GM19043 (cell line): ENCODE measurements at regions not wholly inside any gene's neighbourhood (a gene's known extent, or its start where the extent isn't known, plus 50 kb on each side); places are given as distances from the start of the nearest gene placed in this dataset.

ENCODE experiments used
- ATAC-seq: cut with Tn5 transposase; IDR thresholded peaks from one replicate; pipeline ENCODE4 v1.9.1; 2021; ENCODE audit warnings: low read depth; ENCODE audit not compliant: unreplicated experiment

DNA sequence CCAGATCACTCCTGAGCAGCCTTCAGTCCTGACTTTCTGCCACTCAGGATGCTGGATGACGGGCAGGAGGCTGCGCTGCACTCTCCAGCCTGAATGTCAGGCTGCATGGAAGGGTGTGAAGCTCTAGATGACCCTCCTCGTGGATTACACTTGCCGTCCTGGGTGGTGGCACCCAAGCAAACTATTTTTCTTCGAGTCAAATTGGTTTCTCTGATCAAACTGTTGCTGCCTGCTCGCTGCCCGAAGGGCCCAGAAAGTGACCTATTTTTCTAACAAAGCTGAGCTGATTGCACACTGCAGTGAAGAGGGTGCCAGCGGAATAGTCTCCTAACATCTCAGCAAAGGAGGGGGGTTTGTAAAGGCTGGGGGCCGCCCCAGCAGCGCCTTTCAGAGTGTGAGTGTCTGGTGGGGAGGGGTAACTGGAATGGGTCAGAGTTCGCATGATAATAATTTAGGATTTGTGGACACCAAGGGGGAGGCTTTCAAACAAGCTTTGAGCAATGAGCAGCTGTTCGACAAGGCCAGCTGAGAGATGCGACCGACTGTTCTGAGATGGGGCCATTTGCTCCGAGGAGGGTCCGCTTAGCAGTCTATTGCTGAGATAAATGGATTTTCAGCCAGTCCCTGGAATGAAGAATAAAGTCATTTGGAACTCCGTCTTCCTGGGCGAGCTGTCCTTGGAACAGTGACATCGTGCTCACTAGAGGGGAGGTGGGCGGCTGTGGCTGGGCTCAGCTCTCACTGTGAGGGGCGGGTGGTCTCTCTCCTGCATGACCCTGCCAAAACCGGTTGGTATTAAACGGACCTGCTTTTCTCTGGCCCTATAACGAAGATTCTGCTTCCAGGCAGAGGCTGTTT, 537.6 kb downstream of the BRD1 start:
- no peak for ATAC-seq

DNA sequence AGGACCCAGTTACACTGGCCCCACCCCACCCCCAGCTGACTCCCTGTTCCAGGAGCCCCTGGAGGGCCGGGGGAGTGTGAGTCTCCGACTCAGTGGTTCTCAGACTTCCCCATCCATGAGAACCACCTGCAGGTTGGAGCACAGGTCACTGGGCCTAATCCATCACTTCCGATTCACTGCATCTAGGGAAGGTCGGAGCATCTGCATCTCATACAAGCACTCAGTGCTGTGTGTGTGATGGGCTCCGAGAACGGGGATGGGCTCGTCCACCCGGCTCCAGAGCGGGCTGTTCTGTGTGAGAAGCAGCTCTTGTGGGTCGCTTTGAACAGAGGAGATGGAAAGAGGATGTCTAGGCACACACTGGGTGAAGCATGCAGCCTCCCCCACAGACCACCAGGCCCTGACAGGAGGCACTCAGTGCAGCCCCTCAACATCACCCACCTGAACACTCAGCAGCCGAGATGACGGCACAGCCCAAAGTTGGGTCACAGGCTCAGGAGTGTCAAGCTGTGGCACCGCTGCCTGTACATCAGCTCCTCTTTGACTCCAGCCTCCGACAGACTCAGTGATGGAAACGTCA, 541.4 kb downstream of the BRD1 start:
- no peak for ATAC-seq

DNA sequence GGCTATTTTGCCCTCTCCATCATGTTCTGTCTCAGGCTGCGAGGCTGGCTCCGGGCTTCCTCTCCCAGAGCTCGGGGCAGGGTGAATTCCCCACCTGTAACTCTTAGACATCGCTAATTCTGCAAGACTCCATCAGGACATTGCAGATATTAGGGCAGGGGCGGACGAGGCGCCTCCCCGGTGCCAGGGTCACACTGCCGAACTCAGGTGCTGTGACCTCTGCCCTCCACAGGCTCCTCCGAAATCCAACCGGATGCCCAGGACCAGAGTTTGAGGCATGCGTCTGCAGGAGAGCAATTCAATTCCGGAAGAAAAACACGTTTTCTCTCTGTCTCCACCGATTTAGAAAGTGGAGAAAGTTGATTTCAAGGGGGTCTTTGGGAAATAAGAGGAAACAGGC, 542.7 kb downstream of the BRD1 start:
- ATAC-seq: no peak

DNA sequence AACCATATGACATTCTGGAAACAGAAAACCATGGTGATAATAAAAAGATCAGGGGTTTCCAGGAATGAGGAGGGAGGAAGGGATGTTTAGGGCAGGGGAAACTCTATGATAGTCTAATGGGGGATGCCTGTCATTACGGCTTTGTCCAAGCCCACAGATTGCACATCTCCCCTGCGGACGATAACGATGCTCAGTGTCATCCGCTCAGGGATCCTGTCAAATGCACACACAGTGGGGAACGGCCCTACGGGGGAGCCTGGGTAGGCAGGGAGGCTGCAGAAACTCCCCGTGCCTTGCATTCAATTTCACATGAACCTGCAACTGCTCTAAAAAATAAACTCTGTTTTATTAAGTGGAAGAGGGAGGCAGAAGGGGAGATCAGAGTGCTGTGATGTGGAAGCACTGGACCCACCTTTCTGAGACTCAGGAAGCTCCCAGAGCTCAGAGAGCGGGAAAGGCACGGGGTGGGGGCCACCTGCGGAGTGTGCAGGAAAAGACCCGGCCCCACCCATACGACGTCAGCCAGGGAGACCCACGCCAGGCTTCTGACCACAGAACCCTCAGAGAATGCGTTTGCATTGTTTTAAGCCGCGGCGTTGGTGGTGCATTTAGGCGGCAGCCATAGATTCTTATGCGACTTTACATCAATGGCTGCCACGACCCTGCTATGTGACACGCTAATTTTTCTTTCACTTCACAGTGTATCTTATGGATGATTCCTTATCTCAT, 543.5 kb downstream of the BRD1 start:
- ATAC-seq: no peak

DNA sequence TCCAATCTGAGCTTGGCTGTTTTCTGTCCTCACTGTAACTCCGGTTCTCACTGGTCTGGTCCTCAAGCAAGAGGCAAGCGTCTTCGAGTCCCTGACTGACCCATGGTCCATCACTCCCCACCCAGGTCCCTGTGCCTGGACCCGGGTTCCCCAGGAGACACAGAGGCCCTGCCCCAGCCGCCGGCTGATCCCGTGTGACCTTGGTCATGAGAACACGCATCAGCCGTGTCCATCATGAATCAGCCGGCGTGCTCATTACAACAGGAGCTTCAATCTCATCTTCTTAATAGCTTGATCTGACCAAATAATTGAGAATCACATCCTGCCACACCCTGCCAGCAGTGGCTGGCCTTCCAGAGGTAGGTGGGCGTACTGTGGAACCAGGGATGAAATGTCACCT, 545.1 kb downstream of the BRD1 start:
- ATAC-seq: no peak

DNA sequence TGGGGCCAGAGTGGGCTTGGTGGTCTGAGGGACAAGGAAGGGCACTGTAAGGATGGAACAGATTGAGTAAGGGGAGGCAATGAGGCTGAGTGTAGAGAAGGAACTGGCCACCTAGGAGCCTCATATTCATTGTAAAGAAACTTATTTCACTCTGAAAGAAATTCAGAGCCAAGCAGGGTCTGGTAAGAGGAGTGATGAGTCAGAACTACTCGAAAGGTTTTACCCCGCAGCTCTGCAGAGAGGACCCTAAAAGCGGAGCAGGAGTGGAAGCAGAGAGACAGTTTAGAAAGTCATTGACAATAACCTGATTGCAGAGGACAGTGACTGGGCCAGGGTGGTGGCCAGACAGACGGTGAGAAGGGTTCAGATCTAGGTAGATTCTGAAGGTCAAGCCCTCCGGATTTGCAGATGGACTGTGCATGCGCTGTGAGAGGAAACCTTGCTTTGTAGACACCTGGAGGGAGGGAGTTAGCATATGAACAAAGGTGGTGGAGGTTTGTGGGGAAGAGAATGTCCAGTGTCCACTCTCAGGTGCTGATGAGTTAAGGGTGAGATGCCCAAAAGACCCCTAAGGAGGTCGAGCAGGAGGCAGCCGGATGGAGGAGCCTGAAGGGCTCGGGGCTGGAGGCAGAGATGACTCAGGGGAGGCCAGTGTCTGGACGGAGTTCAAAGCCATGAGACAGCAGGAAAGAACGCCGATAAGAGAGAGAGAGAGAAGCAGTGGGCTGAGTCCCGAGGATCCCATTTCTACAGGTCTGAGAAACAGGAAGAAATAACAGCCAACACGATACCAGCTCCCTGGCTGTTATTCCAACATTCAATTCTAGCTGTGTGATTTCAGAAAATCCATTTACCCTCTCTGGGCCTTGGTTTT, 546.0 kb downstream of the BRD1 start:
- no peak for ATAC-seq

DNA sequence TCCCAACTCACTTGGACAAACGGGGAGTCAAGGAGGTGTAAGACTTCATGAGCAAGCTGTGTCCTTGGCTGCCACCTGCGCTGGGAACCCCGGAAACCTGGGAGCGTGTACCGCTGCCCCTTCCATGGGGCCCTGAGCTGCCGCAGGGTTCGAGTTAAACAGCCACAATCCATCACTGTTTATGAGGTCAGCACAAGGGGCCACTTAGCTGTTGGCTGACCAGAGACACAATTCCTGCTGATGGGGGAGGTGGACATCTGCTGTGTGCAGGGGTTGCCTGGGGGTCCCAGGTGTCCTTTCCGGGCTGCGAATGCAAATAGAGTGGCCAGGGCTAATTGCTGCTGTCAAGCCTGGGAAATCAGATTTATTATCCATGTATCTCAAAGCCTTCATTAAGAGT, 549.3 kb downstream of the BRD1 start:
- ATAC-seq: no peak

DNA sequence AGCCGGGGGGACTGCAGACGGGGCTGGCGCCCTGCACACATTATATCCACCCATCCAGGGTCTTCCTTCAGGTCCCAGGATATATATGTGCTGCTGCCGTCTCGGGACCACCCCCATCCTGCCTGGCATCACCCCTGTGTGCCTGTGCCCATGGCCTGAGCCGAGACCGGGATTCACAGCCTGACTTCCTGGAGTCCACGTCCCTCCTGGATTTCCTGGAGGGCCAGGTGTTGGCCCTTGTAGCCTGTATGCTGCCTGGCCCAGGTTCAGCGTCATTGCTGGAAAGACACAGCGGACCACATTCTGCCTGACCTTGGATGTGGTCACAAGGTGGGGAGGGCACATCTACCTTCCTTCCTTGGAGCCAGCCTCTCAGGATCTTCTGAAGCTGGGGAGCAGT, 551.1 kb downstream of the BRD1 start:
- no peak for ATAC-seq

DNA sequence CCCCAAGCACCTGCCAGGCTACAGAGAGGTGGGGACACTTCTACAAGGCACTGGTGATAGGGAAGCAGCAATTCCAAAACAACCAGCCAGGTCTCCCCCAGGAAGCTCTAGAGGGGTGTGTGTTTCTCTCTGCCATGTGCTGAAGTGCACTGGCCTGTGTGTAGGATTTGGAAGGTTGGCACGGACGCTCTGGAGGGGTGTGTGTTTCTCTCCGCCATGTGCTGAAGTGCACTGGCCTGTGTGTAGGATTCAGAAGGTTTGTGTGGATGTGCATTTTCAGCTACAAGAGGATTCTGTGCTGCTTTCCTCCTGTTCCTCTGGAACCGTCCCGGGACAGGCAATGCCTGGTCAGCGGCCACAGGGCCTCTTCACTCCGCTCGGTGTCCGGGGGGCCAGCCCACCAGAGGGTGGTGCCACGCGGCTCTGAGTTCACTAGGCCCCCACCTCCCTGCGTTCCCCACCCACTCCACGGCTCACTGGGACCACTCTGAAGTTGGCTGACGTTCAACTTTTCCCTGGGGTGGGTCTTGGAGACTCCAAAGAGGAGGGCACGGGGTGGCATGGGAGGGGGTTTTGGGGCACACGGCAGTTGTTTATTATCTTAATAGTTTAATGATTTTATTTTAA, 552.8 kb downstream of the BRD1 start:
- ATAC-seq: no peak

DNA sequence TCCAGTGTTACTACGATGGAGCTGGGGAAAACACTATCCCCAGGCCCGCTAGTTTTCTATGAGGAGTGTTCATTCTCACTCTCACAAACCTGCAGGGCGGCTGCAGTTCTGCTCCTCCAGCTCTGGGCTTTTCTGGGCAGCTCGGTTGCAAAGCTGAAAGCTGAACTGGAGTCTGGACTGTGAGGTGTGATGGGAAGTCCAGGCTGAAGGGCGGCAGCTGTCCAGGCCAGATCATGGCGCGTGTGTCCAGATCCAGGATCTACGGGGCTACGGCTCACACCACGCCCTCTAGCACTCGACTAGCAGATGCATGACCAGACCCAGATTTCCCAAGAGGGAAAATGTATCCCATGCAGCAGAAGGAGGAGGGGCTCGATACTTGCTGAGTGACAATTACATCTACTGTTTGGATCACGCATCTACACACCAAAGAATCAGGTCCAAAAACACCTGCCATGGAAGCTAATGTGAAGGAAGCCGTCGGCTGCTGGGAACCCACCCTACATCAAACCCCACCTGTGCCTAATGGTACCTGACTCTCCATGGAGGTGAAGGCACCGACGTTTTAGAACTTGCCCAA, 555.0 kb downstream of the BRD1 start:
- no peak for ATAC-seq

DNA sequence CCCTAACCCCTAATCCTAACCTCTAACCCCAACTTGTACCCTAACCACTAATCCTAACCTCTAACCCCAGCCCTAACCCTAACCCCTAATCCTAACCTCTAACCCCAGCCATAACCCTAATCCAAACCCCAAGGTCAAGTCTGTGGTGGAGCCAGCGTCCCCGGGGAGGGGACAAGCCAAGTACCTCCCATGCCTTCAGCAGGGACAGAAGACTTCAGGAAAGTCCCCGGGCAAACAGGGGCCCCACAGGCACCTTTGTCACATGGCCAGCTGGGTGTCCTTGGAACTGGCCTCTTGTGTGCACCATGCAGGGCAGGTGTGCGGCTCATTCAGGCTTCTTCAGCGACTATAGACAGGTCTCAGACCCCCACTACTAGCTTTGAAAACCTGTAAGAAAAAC, 555.8 kb downstream of the BRD1 start:
- no peak for ATAC-seq

DNA sequence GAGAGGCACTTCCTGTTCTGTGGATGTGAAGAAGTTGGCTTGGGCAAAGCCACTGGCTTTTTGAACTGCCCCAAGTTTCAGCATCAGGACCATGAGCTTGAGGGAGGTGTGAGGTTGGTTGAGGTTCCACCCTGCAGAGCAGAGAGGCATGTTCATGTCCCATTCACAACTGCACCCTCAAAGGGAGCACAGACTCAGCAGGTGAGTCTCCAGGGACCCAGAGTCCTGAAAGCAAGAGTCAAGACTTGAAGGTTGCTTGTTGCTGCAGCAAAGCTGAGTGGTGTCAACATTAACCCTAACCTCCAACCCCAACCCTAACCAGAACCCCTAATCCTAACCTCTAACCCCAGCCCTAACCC, 556.3 kb downstream of the BRD1 start:
- ATAC-seq: no peak

DNA sequence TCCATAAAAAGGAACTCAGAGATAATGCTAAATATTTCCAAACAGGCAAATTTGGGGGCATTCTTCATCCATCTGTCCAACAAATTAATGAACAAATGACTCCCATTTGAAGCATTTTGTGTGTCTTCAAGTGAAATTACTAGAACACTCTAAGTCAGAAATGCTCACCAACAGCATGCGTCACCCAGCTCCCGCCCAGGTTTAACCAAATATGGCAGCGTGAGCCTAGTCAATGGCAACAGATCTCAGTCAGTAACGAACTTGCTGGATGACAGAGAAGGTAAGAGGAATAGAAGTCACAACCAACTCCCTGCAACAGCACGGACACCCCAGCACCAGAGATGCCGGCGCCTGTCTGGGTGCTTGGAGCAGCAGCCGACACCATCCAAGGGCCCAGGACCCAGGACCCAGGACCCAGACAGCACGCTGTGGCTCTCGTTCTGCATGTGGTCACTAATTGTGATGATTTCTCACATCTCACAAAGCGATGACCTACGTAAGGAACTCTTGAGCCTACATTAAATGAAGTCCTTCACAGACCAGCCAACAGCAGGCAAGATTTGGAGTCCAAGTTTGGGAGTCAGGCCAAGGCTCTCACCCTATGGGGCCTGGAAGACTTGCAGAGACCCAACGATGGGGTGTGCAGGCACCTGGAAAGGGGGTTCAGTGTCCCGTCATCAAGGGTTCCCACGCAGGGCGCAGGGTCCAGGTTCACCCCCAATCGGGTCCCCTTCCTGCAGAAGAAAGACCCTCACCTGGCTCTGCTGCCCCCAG, 556.9 kb downstream of the BRD1 start:
- ATAC-seq: no peak

DNA sequence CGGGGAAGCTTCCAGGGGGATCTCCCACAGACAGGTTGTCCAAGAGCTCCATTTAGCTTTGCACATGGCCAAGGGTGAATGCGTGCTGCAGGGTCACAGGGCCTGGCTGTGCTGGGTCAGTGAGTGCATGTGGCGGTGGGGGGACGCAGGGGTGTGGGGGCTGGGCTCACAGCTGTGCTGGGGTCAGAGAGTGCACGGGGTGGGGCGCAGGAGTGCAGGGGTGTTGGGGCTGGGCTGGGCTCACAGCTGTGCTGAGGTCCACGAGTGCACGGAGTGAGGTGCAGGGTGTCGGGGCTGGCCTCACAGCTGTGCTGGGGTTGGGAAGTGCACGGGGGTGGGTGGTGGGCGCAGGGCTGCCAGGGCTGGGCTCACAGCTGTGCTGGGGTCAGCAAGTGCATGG, 557.7 kb downstream of the BRD1 start:
- no peak for ATAC-seq

DNA sequence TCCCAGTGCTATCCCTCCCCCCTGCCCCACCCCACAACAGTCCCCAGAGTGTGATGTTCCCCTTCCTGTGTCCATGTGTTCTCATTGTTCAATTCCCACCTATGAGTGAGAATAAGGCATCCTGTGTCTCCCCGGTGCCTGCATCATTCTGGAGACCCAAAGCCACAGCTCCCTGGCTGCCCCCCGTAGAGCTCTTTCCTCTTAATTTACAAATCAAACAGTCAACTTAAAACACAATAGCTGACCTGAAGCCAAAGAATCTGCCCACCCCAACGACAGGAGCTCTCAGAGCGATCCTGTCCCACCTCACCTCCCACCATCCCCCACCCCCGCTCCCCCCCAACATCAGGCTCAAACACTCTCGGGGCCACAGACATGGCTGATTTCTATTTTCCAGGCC, 558.3 kb downstream of the BRD1 start:
- ATAC-seq: no peak

DNA sequence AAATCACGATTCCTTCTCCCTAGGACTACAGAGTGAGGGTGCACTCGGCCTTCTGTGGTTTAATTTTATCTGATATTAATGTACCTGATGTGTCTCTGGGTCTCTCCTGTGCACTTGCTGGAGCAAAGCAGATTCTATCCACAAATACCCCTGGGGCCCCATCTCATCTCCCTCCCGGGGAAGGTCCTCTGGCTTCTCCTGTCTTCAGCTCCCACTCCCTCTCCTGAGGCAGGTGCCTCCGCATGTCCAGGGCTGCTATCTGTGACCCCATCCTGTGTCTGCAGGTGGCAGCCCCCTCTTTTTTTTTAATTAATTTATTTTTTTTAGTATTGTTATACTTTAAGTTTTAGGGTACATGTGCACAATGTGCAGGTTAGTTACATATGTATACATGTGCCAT, 558.7 kb downstream of the BRD1 start:
- ATAC-seq: no peak

DNA sequence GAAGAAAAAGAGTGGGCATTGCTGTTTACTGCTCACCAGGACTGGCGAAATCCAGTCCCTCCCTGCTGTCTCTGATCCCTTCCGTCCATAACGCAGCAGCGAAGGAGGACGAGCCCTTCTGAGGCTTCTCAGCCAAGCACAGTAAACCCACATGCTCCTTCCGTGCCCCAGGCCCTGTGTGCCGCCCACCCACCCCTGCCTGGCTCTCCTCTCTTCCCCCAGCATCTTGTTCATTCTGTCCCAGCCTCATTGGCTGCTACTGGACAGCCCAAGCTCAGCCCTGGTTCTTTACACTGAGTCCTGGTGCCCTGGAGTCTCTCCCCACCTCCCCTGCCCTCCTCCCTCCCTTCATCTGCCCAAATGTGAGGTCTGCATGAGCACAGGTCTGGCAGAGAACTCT, 559.7 kb downstream of the BRD1 start:
- ATAC-seq: no peak

DNA sequence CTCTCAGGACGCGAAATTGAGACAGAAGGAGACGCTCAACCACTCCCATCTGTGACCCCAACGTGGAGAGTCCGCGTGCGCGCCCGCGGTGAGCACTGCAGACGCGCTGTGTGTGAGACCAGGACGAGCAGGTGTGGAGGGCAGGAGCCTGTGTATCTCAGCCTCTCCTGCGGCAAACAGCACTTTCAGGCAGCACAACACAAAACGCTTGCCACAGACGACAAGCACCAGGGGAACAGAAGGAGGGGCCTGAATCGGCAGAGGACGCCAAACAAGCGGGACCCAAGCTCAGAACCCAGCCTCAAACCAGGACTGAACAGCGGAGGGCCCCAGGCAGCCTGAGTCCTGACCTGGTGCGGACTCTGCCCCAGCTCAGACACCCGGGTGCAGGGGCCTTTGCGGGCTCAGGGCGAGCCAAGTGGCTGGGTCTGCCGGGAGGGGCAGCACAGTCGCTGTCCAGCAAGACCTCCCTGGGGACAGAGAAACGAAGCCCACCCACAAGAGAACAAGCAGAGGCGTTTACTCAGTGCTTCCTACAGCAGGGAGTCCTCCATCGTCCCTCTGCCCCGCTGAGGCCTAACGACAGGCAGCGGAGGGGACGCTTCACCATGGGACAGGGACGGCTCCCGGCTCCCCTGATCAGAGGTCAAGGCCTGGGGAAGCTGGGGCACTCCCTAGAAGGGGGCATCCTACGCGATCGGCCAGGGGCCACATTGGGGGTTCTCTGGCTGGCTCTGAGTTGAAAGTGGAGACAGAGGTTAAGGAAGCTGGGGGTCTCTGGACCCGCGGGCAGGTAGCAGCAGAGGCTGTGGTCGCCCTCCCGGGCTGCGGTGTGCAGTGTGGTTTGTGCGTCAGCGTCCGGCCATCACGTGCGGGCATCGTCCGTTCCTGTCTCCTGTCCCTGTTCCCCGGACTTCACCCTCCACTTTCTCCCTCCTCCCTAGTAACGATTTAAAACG, 560.8 kb downstream of the BRD1 start:
- no peak for ATAC-seq
